ENCODE measurements at regions not wholly inside any gene's neighbourhood (a gene's known extent, or its start where the extent isn't known, plus 50 kb on each side); places are given as distances from the start of the nearest gene placed in this dataset.

- TF ChIP-seq CTCF (IDR thresholded peaks at IDR 0.05) (no peak), POLR2AphosphoS5 (IDR thresholded peaks at IDR 0.05) (no peak), POLR2A (IDR thresholded peaks at IDR 0.05) (no peak)
Measured at GRCh38 chr20:51943761-51944160, 141.4 kb upstream of the SALL4 start.
